ENCODE measurements at regions not wholly inside any gene's neighbourhood (a gene's known extent, or its start where the extent isn't known, plus 50 kb on each side); places are given as distances from the start of the nearest gene placed in this dataset.
A peak's percentile ranks its signal among the peaks of the same experiment; 100 is the strongest.

DNA sequence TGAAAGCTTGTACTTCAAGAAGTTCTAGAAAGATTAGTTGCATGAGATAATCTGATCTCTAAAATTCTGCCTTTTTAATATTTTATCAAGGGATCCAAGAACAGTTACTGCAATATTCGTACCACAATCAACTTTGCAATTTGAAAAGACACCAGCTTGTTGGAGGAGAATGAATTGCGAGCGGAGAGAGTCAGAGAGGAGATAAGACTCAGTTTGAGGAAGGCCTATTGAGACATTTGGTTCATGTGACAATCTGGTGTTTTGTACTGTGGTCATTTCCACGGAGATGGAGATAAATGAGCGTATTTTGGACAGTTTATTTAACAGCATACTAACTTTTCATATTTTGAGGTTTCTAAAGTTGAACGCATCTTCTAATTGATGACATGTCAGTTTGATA is 1276.0 kb downstream of the EFNB2 start:
- no peaks in the 10 kb centered on the region for H3K9me3 ChIP-seq (ENCODE audit: low read depth, low read length)
- no peak overlapping the region for H3K4me2 ChIP-seq (ENCODE audit: insufficient read depth, low read length)
- no peak for DNase-seq (ENCODE audit: insufficient read length, low spot score, missing footprints)
- no peak overlapping the region for H3K27ac ChIP-seq (ENCODE audit: low read depth, low read length)
- H3K4me1 ChIP-seq (ENCODE audit: insufficient read depth, low read length), result no peaks in the 10 kb centered on the region
- H2AFZ ChIP-seq (ENCODE audit: low read length), result no peak overlapping the region
- H4K20me1 ChIP-seq (ENCODE audit: insufficient read depth, low read length), result no peaks in the 10 kb centered on the region
- H3K4me3 ChIP-seq (ENCODE audit: insufficient read depth, low read length), result no peak overlapping the region
- no peaks in the 10 kb centered on the region for H3K36me3 ChIP-seq (ENCODE audit: insufficient read depth, low read length)
- no peaks in the 10 kb centered on the region for H3K79me2 ChIP-seq (ENCODE audit: insufficient read depth, low read length)
- TF ChIP-seq, protein P1, sequence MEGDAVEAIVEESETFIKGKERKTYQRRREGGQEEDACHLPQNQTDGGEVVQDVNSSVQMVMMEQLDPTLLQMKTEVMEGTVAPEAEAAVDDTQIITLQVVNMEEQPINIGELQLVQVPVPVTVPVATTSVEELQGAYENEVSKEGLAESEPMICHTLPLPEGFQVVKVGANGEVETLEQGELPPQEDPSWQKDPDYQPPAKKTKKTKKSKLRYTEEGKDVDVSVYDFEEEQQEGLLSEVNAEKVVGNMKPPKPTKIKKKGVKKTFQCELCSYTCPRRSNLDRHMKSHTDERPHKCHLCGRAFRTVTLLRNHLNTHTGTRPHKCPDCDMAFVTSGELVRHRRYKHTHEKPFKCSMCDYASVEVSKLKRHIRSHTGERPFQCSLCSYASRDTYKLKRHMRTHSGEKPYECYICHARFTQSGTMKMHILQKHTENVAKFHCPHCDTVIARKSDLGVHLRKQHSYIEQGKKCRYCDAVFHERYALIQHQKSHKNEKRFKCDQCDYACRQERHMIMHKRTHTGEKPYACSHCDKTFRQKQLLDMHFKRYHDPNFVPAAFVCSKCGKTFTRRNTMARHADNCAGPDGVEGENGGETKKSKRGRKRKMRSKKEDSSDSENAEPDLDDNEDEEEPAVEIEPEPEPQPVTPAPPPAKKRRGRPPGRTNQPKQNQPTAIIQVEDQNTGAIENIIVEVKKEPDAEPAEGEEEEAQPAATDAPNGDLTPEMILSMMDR (IDR thresholded peaks at IDR 0.05; ENCODE audit: extremely low read depth, low read depth, low read length), result no peak
- H3K27me3 ChIP-seq (ENCODE audit: insufficient read depth, low read length), result no peaks in the 10 kb centered on the region

DNA sequence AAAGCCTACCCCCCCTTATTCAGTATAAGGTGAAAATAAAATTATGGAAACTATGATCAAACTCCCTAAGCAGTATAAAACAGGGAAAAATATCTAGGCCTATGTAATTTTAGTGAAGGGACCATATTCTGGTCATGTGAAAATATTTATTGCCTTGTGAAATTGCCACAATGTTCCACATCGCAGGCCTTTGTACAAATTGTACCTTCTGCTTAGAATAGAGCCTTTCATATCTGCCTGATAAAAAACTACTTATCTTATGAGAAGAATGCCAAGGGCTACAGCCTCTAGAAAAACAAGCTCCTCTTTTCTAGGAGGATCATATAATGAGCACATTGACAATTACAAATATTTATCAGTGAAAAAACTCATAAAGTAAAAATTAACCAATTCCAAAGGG is 1280.0 kb downstream of the EFNB2 start:
- no peaks in the 10 kb centered on the region for H3K27me3 ChIP-seq (ENCODE audit: insufficient read depth, low read length)
- no peak overlapping the region for H3K4me3 ChIP-seq (ENCODE audit: insufficient read depth, low read length)
- TF ChIP-seq, protein P1 (IDR thresholded peaks at IDR 0.05; ENCODE audit: extremely low read depth, low read depth, low read length), result no peak
- H3K36me3 ChIP-seq (ENCODE audit: insufficient read depth, low read length), result no peaks in the 10 kb centered on the region
- DNase-seq (ENCODE audit: insufficient read length, low spot score, missing footprints), result no peak
- no peaks in the 10 kb centered on the region for H4K20me1 ChIP-seq (ENCODE audit: insufficient read depth, low read length)
- no peak overlapping the region for H3K4me2 ChIP-seq (ENCODE audit: insufficient read depth, low read length)
- H2AFZ ChIP-seq (ENCODE audit: low read length), result no peak overlapping the region
- no peaks in the 10 kb centered on the region for H3K9me3 ChIP-seq (ENCODE audit: low read depth, low read length)
- no peaks in the 10 kb centered on the region for H3K79me2 ChIP-seq (ENCODE audit: insufficient read depth, low read length)
- no peaks in the 10 kb centered on the region for H3K4me1 ChIP-seq (ENCODE audit: insufficient read depth, low read length)
- H3K27ac ChIP-seq (ENCODE audit: low read depth, low read length), result no peak overlapping the region

DNA sequence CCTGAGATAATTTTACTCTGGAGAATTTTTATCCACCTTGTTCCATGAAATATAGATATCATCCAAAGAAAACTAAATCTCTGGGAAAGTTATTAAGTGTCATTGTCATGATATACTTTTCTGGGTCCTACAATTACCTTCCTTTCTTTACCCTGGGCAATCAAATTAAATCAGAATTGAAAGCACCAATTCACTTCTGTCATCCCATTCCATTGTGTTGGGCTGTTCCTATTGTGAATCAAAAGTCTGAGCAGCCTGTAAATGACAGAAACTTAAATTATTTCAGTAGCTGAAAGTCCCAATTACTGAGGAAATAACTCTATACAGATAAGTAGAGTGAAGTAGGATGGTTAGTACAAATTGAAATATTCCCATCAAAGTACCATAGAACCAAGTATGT is 1284.2 kb downstream of the EFNB2 start:
- Histone ChIP-seq H2AFZ (ENCODE audit: low read length) (no peak overlapping the region), H3K4me3 (ENCODE audit: insufficient read depth, low read length) (no peak overlapping the region), H3K27me3 (ENCODE audit: insufficient read depth, low read length) (no peaks in the 10 kb centered on the region), H3K79me2 (ENCODE audit: insufficient read depth, low read length) (no peaks in the 10 kb centered on the region), H4K20me1 (ENCODE audit: insufficient read depth, low read length) (no peaks in the 10 kb centered on the region), H3K9me3 (ENCODE audit: low read depth, low read length) (no peaks in the 10 kb centered on the region), H3K4me1 (ENCODE audit: insufficient read depth, low read length) (no peaks in the 10 kb centered on the region), H3K27ac (ENCODE audit: low read depth, low read length) (no peak overlapping the region), H3K4me2 (ENCODE audit: insufficient read depth, low read length) (no peak overlapping the region), H3K36me3 (ENCODE audit: insufficient read depth, low read length) (no peaks in the 10 kb centered on the region)
- no peak for DNase-seq (ENCODE audit: insufficient read length, low spot score, missing footprints)
- TF ChIP-seq, protein P1 (IDR thresholded peaks at IDR 0.05; ENCODE audit: extremely low read depth, low read depth, low read length), result no peak

DNA sequence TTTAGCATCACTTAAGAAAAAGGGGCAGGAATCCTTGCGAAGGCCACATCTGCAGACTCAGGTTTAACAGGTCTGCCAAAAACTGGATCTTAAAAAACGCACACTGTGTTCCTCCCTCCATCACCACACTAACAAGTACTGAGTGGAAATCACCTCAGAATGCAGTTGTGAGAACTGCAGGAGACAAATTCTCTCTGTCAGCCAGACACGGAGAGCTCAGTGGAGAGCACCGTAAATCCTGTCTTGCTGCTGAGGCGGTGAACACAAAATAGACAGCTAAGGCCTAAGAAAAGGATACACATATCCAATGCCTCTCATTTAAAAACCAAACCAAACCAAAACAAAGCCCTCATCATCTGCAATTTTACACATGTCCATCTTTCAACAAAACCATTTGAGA is 1287.6 kb downstream of the EFNB2 start:
- no peak overlapping the region for H3K4me2 ChIP-seq (ENCODE audit: insufficient read depth, low read length)
- H3K27me3 ChIP-seq (ENCODE audit: insufficient read depth, low read length), result no peaks in the 10 kb centered on the region
- H4K20me1 ChIP-seq (ENCODE audit: insufficient read depth, low read length), result no peaks in the 10 kb centered on the region
- H3K79me2 ChIP-seq (ENCODE audit: insufficient read depth, low read length), result no peaks in the 10 kb centered on the region
- H3K4me1 ChIP-seq (ENCODE audit: insufficient read depth, low read length), result no peaks in the 10 kb centered on the region
- H3K9me3 ChIP-seq (ENCODE audit: low read depth, low read length), result no peaks in the 10 kb centered on the region
- TF ChIP-seq, protein P1 (IDR thresholded peaks at IDR 0.05; ENCODE audit: extremely low read depth, low read depth, low read length), result no peak
- no peak overlapping the region for H3K27ac ChIP-seq (ENCODE audit: low read depth, low read length)
- H3K4me3 ChIP-seq (ENCODE audit: insufficient read depth, low read length), result no peak overlapping the region
- DNase-seq (ENCODE audit: insufficient read length, low spot score, missing footprints), result no peak
- H3K36me3 ChIP-seq (ENCODE audit: insufficient read depth, low read length), result no peaks in the 10 kb centered on the region
- peak overlapping the region; percentile 17 for H2AFZ ChIP-seq (ENCODE audit: low read length)

All from osteoblast (primary cell).